HG03280 (cell line): ENCODE measurements at regions not wholly inside any gene's neighbourhood (a gene's known extent, or its start where the extent isn't known, plus 50 kb on each side); places are given as distances from the start of the nearest gene placed in this dataset.

Experiments used
- ATAC-seq: cut with Tn5 transposase; IDR thresholded peaks from one replicate; pipeline ENCODE4 v1.9.1; 2021; ENCODE audit warnings: mild to moderate bottlenecking, moderate library complexity; ENCODE audit not compliant: unreplicated experiment

GRCh38 chr16:51697454-51697853, 546.4 kb upstream of the SALL1 start:
- ATAC-seq, result no peak

- no peak for ATAC-seq
These were observed 545.3 kb upstream of the SALL1 start for GRCh38 chr16:51696376-51696775.

GRCh38 chr16:51691109-51691508, 540.0 kb upstream of the SALL1 start:
- no peak for ATAC-seq

- no peak for ATAC-seq
These were observed 534.4 kb upstream of the SALL1 start for GRCh38 chr16:51685498-51685897.

- ATAC-seq, result no peak
These were observed 532.8 kb upstream of the SALL1 start for GRCh38 chr16:51683882-51684281.

- no peak for ATAC-seq
These were observed 531.8 kb upstream of the SALL1 start for GRCh38 chr16:51682905-51683304.

- no peak for ATAC-seq
These were observed 523.5 kb upstream of the SALL1 start for GRCh38 chr16:51674615-51675014.

GRCh38 chr16:51670527-51670926, 519.5 kb upstream of the SALL1 start:
- ATAC-seq, result no peak

- no peak for ATAC-seq
These were observed 515.8 kb upstream of the SALL1 start for GRCh38 chr16:51666821-51667220.

GRCh38 chr16:51666074-51666473, 515.0 kb upstream of the SALL1 start:
- no peak for ATAC-seq

GRCh38 chr16:51665436-51665998, 514.4 kb upstream of the SALL1 start:
- ATAC-seq, result no peak

- ATAC-seq, result no peak
These were observed 507.5 kb upstream of the SALL1 start for GRCh38 chr16:51658531-51658930.

- no peak for ATAC-seq
These were observed 506.8 kb upstream of the SALL1 start for GRCh38 chr16:51657848-51658247.

GRCh38 chr16:51655249-51655648, 504.2 kb upstream of the SALL1 start:
- ATAC-seq, result no peak

- no peak for ATAC-seq
These were observed 500.0 kb upstream of the SALL1 start for GRCh38 chr16:51651061-51651466.

- ATAC-seq, result no peak
These were observed 498.6 kb upstream of the SALL1 start for GRCh38 chr16:51649631-51650030.

GRCh38 chr16:51648526-51648925, 497.5 kb upstream of the SALL1 start:
- ATAC-seq, result no peak

- ATAC-seq, result no peak
These were observed 490.2 kb upstream of the SALL1 start for GRCh38 chr16:51641191-51641765.

- no peak for ATAC-seq
These were observed 489.1 kb upstream of the SALL1 start for GRCh38 chr16:51640196-51640595.

- ATAC-seq, result no peak
These were observed 487.5 kb upstream of the SALL1 start for GRCh38 chr16:51638339-51639135.

- ATAC-seq, result no peak
These were observed 486.7 kb upstream of the SALL1 start for GRCh38 chr16:51637770-51638094.
